Panc1 (cell line): ENCODE measurements at regions not wholly inside any gene's neighbourhood (a gene's known extent, or its start where the extent isn't known, plus 50 kb on each side); places are given as distances from the start of the nearest gene placed in this dataset.

ENCODE experiments used
- ATAC-seq: fragments of 200-7000 bp; cut with Tn5 transposase; 2 replicates; pipeline ENCODE4 v1.9.1; 2020; ENCODE audit warnings: mild to moderate bottlenecking, moderate library complexity
- BruUV-seq: library from RNA; stranded (reverse); fragments of 400-500 nt; replicated peaks from 2 replicates; lab custom pipeline; 2021; lab: Mats Ljungman, UMichigan
- CTCF ChIA-PET: fragments of 300-600 bp; sonication (Branson Sonifier 250); formaldehyde crosslinking; loops from one replicate; lab custom pipeline; 2022; ENCODE audit warnings: antibody characterized with exemption; lab: Charles Lee
- POLR2A ChIA-PET: fragments of 300-600 bp; sonication (Branson Sonifier 250); formaldehyde crosslinking; loops from one replicate; lab custom pipeline; 2022; ENCODE audit warnings: antibody characterized with exemption; lab: Charles Lee
- DNase-seq: peaks from one replicate; pipeline ENCODE4 v3.0.0-alpha.2; 2010; ENCODE audit warnings: low read depth, low spot score
- H3K27ac ChIP-seq: 2 replicates; pipeline ENCODE4 v1.5.1; 2011; ENCODE audit warnings: mild to moderate bottlenecking, low read length, inconsistent platforms
- H3K27me3 ChIP-seq: fragments of 200-500 bp; sonication (Bioruptor generic); 2 replicates; pipeline ENCODE4 v1.6.0; 2014; ENCODE audit warnings: low read length, inconsistent platforms; ENCODE audit not compliant: control insufficient read depth, insufficient read depth
- H3K36me3 ChIP-seq: fragments of 200-500 bp; sonication (Bioruptor generic); 2 replicates; pipeline ENCODE4 v1.5.1; 2014; ENCODE audit warnings: inconsistent platforms, mild to moderate bottlenecking, low read length, moderate library complexity; ENCODE audit not compliant: control insufficient read depth, insufficient read depth
- H3K4me1 ChIP-seq: 2 replicates; pipeline ENCODE4 v1.5.1; 2011; ENCODE audit warnings: inconsistent platforms, mild to moderate bottlenecking, low read length, moderate library complexity; ENCODE audit not compliant: control insufficient read depth, insufficient read depth
- H3K4me3 ChIP-seq, 2 experiments: 2 replicates each; pipeline ENCODE4 v1.5.1; 2011 to 2012; ENCODE audit warnings: low read depth in 2 of 2, low read length in 2 of 2, mild to moderate bottlenecking in 2 of 2, inconsistent platforms in 1 of 2, moderate library complexity in 1 of 2
- H3K9me3 ChIP-seq: fragments of 200-500 bp; sonication (Bioruptor generic); 2 replicates; pipeline ENCODE4 v1.5.1; 2014; ENCODE audit warnings: low read depth, mild to moderate bottlenecking, inconsistent platforms, low read length, moderate library complexity; ENCODE audit not compliant: control insufficient read depth, insufficient read depth
- CTCF ChIP-seq: fragments of 450-650 bp; IDR thresholded peaks from 2 replicates; pipeline ENCODE4 v1.5.1; 2017; ENCODE audit warnings: mild to moderate bottlenecking
- POLR2AphosphoS5 ChIP-seq: IDR thresholded peaks from 2 replicates; pipeline ENCODE4 v1.6.1; 2012; ENCODE audit warnings: mild to moderate bottlenecking, low read depth, low read length, moderate library complexity
- REST ChIP-seq, 2 experiments: IDR thresholded peaks; 2 replicates each; pipeline ENCODE4 v1.6.1; 2011 to 2012; ENCODE audit warnings: low read depth in 2 of 2, control low read depth in 1 of 2, low read length in 1 of 2, mild to moderate bottlenecking in 1 of 2, moderate library complexity in 1 of 2; ENCODE audit not compliant: insufficient read depth in 1 of 2
- SIN3A ChIP-seq: IDR thresholded peaks from 2 replicates; pipeline ENCODE4 v1.6.1; 2012; ENCODE audit warnings: low read depth, mild to moderate bottlenecking, low read length, moderate library complexity, borderline replicate concordance; ENCODE audit not compliant: insufficient read depth
- TCF7L2 ChIP-seq: IDR thresholded peaks from 2 replicates; pipeline ENCODE4 v1.6.1; 2011; ENCODE audit warnings: mild to moderate bottlenecking, low read depth, low read length, inconsistent platforms
- in situ Hi-C: cut with HindIII; loops from 2 replicates; pipeline ENCODE4 v1.10.0; 2016; ENCODE audit warnings: low sequenced_read_pairs, low pct_unique_long_range_greater_than_20kb
- intact Hi-C: fragments of 100-400 bp; cut with micrococcal nuclease; formaldehyde crosslinking; loops from one replicate; pipeline ENCODE4 v1.10.0; 2022; ENCODE audit not compliant: unreplicated experiment

- ATAC-seq (no peak), DNase-seq (no peak)
- Histone ChIP-seq H3K4me3 (no peak overlapping the region), H3K27ac (no peak overlapping the region), H3K36me3 (no peaks in the 10 kb centered on the region), H3K4me1 (no peaks in the 10 kb centered on the region), H3K9me3 (no peaks in the 10 kb centered on the region), H3K27me3 (no peaks in the 10 kb centered on the region)
- BruUV-seq: no TSS peak
- ChIA-PET POLR2A (no interaction called here), CTCF (no interaction called here)
- in situ Hi-C loops (no loop called here), intact Hi-C loops (no loop called here)
- TF ChIP-seq TCF7L2: no peak
These were observed 226.5 kb downstream of the POU4F1 start for GRCh38 chr13:78376822-78377221.

GRCh38 chr13:78376033-78376432 is 227.3 kb downstream of the POU4F1 start:
- no peak for TF ChIP-seq CTCF
- TF ChIP-seq POLR2AphosphoS5: no peak
- TF ChIP-seq REST (IDR thresholded peaks at IDR 0.05; ENCODE audit: insufficient read depth in 1 of 2, low read depth in 2 of 2, low read length in 1 of 2): no peak
- TF ChIP-seq TCF7L2: no peak
- TF ChIP-seq SIN3A: no peak
- in situ Hi-C loops (no loop called here), intact Hi-C loops (no loop called here)
- H3K27ac ChIP-seq: no peak overlapping the region
- ChIA-PET CTCF (no interaction called here), POLR2A (no interaction called here)
- no peaks in the 10 kb centered on the region for H3K4me1 ChIP-seq
- H3K27me3 ChIP-seq: no peaks in the 10 kb centered on the region
- no peak overlapping the region for H3K4me3 ChIP-seq
- H3K9me3 ChIP-seq: no peaks in the 10 kb centered on the region
- no peak for DNase-seq
- BruUV-seq: no TSS peak
- no peak for ATAC-seq
- no peaks in the 10 kb centered on the region for H3K36me3 ChIP-seq

- H3K36me3 ChIP-seq: no peaks in the 10 kb centered on the region
- TF ChIP-seq POLR2AphosphoS5 (no peak), CTCF (no peak), SIN3A (no peak), REST (IDR thresholded peaks at IDR 0.05; ENCODE audit: insufficient read depth in 1 of 2, low read depth in 2 of 2, low read length in 1 of 2) (no peak), TCF7L2 (no peak)
- CTCF ChIA-PET: no interaction called here
- ATAC-seq: no peak
- no peaks in the 10 kb centered on the region for H3K9me3 ChIP-seq
- no peak for DNase-seq
- H3K27me3 ChIP-seq: no peaks in the 10 kb centered on the region
- H3K4me1 ChIP-seq: no peaks in the 10 kb centered on the region
- no peak overlapping the region for H3K4me3 ChIP-seq
- intact Hi-C loops (no loop called here), in situ Hi-C loops (no loop called here)
- H3K27ac ChIP-seq: no peak overlapping the region
- BruUV-seq: no TSS peak
- POLR2A ChIA-PET: no interaction called here
These were observed 230.8 kb downstream of the POU4F1 start for GRCh38 chr13:78372581-78372980.
